Activated naive CD8-positive, alpha-beta T cell treated with anti-CD3 and anti-CD28 coated beads, Interleukin-2, amount 10 ng/mL, durations not matched to agents 7 days and 5 days (primary cell): ENCODE measurements at regions not wholly inside any gene's neighbourhood (a gene's known extent, or its start where the extent isn't known, plus 50 kb on each side); places are given as distances from the start of the nearest gene placed in this dataset.
"Not testable (repeated sequence)": the region's sequence is repeated elsewhere in the genome, so short reads cannot be mapped to it uniquely, and the experiment has no call there.

Experiments used
- ATAC-seq: fragments of 150-1000 bp; cut with Tn5 transposase; one replicate; pipeline ENCODE4 v1.10.0; 2021; ENCODE audit warnings: low read depth, moderate library complexity
- POLR2A ChIA-PET: fragments of 350-600 bp; sonication (Branson Sonifier 250); formaldehyde crosslinking; loops from one replicate; lab custom pipeline; 2021; ENCODE audit warnings: antibody characterized with exemption; lab: Charles Lee
- DNase-seq: peaks from one replicate; pipeline ENCODE4 v3.0.0; 2021
- H3K27ac Mint-ChIP-seq: one replicate; pipeline ENCODE4 v1.8.0; 2022; ENCODE audit warnings: mild to moderate bottlenecking, mixed read lengths
- H3K27me3 Mint-ChIP-seq: one replicate; pipeline ENCODE4 v1.8.0; 2022; ENCODE audit warnings: mild to moderate bottlenecking, moderate library complexity, mixed read lengths
- H3K36me3 Mint-ChIP-seq: one replicate; pipeline ENCODE4 v1.8.0; 2021; ENCODE audit warnings: mild to moderate bottlenecking, mixed read lengths
- H3K4me1 Mint-ChIP-seq: one replicate; pipeline ENCODE4 v1.8.0; 2021; ENCODE audit warnings: mixed read lengths
- H3K4me3 Mint-ChIP-seq: one replicate; pipeline ENCODE4 v1.8.0; 2022; ENCODE audit warnings: mild to moderate bottlenecking, moderate library complexity, mixed read lengths
- H3K9me3 Mint-ChIP-seq: one replicate; pipeline ENCODE4 v1.8.0; 2021; ENCODE audit warnings: mixed read lengths

GRCh38 chrX:40880712-40881111, 145.4 kb upstream of the MED14 start:
- no peak overlapping the region for H3K27ac Mint-ChIP-seq
- H3K9me3 Mint-ChIP-seq, result no peaks in the 10 kb centered on the region
- no peaks in the 10 kb centered on the region for H3K27me3 Mint-ChIP-seq
- ATAC-seq (no peak), DNase-seq (no peak)
- POLR2A ChIA-PET, result no interaction called here
- no peak overlapping the region for H3K4me3 Mint-ChIP-seq
- no peaks in the 10 kb centered on the region for H3K36me3 Mint-ChIP-seq
- H3K4me1 Mint-ChIP-seq, result no peaks in the 10 kb centered on the region

GRCh38 chrX:40883021-40883619, 147.8 kb upstream of the MED14 start:
- peaks cover 2% of the 10 kb centered on the region for H3K4me1 Mint-ChIP-seq
- ATAC-seq (no peak), DNase-seq (no peak)
- H3K9me3 Mint-ChIP-seq, result no peaks in the 10 kb centered on the region
- H3K4me3 Mint-ChIP-seq, result no peak overlapping the region
- no peak overlapping the region for H3K27ac Mint-ChIP-seq
- no peaks in the 10 kb centered on the region for H3K36me3 Mint-ChIP-seq
- H3K27me3 Mint-ChIP-seq, result no peaks in the 10 kb centered on the region
- POLR2A ChIA-PET, result no interaction called here

GRCh38 chrX:40885989-40886388, 150.6 kb upstream of the MED14 start:
- DNase-seq (no peak), ATAC-seq (no peak)
- H3K27ac Mint-ChIP-seq, result no peak overlapping the region
- POLR2A ChIA-PET, result no interaction called here
- H3K27me3 Mint-ChIP-seq, result no peaks in the 10 kb centered on the region
- H3K36me3 Mint-ChIP-seq, result no peaks in the 10 kb centered on the region
- no peaks in the 10 kb centered on the region for H3K9me3 Mint-ChIP-seq
- H3K4me3 Mint-ChIP-seq, result no peak overlapping the region
- H3K4me1 Mint-ChIP-seq, result peaks cover 4% of the 10 kb centered on the region

GRCh38 chrX:40887476-40887875, 152.1 kb upstream of the MED14 start:
- no peaks in the 10 kb centered on the region for H3K36me3 Mint-ChIP-seq
- H3K27me3 Mint-ChIP-seq, result no peaks in the 10 kb centered on the region
- POLR2A ChIA-PET, result no interaction called here
- ATAC-seq, result no peak
- no peak overlapping the region for H3K27ac Mint-ChIP-seq
- H3K9me3 Mint-ChIP-seq, result peaks cover 3% of the 10 kb centered on the region
- peaks cover 4% of the 10 kb centered on the region for H3K4me1 Mint-ChIP-seq
- H3K4me3 Mint-ChIP-seq, result no peak overlapping the region
- no peak for DNase-seq

- ATAC-seq, result no peak
These were observed 156.5 kb upstream of the MED14 start for GRCh38 chrX:40891798-40892197.

GRCh38 chrX:40893251-40893910, 158.0 kb upstream of the MED14 start:
- H3K4me3 Mint-ChIP-seq, result no peak overlapping the region
- no peaks in the 10 kb centered on the region for H3K27me3 Mint-ChIP-seq
- no peaks in the 10 kb centered on the region for H3K36me3 Mint-ChIP-seq
- ATAC-seq, result no peak
- peaks cover 2% of the 10 kb centered on the region for H3K4me1 Mint-ChIP-seq
- H3K27ac Mint-ChIP-seq, result no peak overlapping the region
- DNase-seq, result no peak
- POLR2A ChIA-PET, result no interaction called here
- H3K9me3 Mint-ChIP-seq, result peaks cover 3% of the 10 kb centered on the region

More at GRCh38 chrX:40891798-40892197, 156.5 kb upstream of the MED14 start:
- DNase-seq, result no peak
- POLR2A ChIA-PET, result no interaction called here
- Mint-ChIP-seq H3K9me3 (peaks cover 3% of the 10 kb centered on the region), H3K4me3 (no peak overlapping the region), H3K4me1 (peaks cover 4% of the 10 kb centered on the region), H3K36me3 (no peaks in the 10 kb centered on the region), H3K27ac (no peak overlapping the region), H3K27me3 (no peaks in the 10 kb centered on the region)

GRCh38 chrX:40895246-40895645, 159.9 kb upstream of the MED14 start:
- no peak for ATAC-seq
- POLR2A ChIA-PET, result no interaction called here
- no peak overlapping the region for H3K4me3 Mint-ChIP-seq

GRCh38 chrX:40897718-40898270, 162.5 kb upstream of the MED14 start:
- H3K4me3 Mint-ChIP-seq, result no peak overlapping the region
- DNase-seq (no peak), ATAC-seq (no peak)
- H3K27me3 Mint-ChIP-seq, result no peaks in the 10 kb centered on the region
- H3K27ac Mint-ChIP-seq, result no peak overlapping the region
- no peaks in the 10 kb centered on the region for H3K36me3 Mint-ChIP-seq
- POLR2A ChIA-PET, result no interaction called here
- H3K4me1 Mint-ChIP-seq, result no peaks in the 10 kb centered on the region
- H3K9me3 Mint-ChIP-seq, result no peaks in the 10 kb centered on the region

More at GRCh38 chrX:40895246-40895645, 159.9 kb upstream of the MED14 start:
- Mint-ChIP-seq H3K36me3 (no peaks in the 10 kb centered on the region), H3K4me1 (no peaks in the 10 kb centered on the region), H3K27me3 (no peaks in the 10 kb centered on the region), H3K27ac (no peak overlapping the region), H3K9me3 (peaks cover 3% of the 10 kb centered on the region)
- DNase-seq, result no peak

GRCh38 chrX:40904739-40905138, 169.4 kb upstream of the MED14 start:
- H3K4me1 Mint-ChIP-seq, H3K27ac Mint-ChIP-seq, DNase-seq, H3K27me3 Mint-ChIP-seq, ATAC-seq, POLR2A ChIA-PET, H3K4me3 Mint-ChIP-seq, H3K9me3 Mint-ChIP-seq, H3K36me3 Mint-ChIP-seq: not testable (repeated sequence)

GRCh38 chrX:40908026-40908425, 172.7 kb upstream of the MED14 start:
- ATAC-seq, result no peak
- Mint-ChIP-seq H3K4me3 (no peak overlapping the region), H3K9me3 (no peaks in the 10 kb centered on the region), H3K4me1 (no peaks in the 10 kb centered on the region), H3K27me3 (no peaks in the 10 kb centered on the region), H3K36me3 (no peaks in the 10 kb centered on the region), H3K27ac (no peak overlapping the region)
- DNase-seq, result no peak
- POLR2A ChIA-PET, result no interaction called here

- Mint-ChIP-seq H3K27ac (no peak overlapping the region), H3K36me3 (no peaks in the 10 kb centered on the region), H3K4me1 (no peaks in the 10 kb centered on the region), H3K9me3 (no peaks in the 10 kb centered on the region), H3K4me3 (no peak overlapping the region), H3K27me3 (no peaks in the 10 kb centered on the region)
- DNase-seq (no peak), ATAC-seq (no peak)
- POLR2A ChIA-PET, result no interaction called here
These were observed 173.6 kb upstream of the MED14 start for GRCh38 chrX:40908857-40909475.

GRCh38 chrX:40912166-40912565, 173.1 kb upstream of the USP9X start:
- H3K4me1 Mint-ChIP-seq, result no peaks in the 10 kb centered on the region
- DNase-seq, result no peak
- no peak for ATAC-seq
- no peak overlapping the region for H3K27ac Mint-ChIP-seq
- H3K4me3 Mint-ChIP-seq, result no peak overlapping the region
- no peaks in the 10 kb centered on the region for H3K9me3 Mint-ChIP-seq
- POLR2A ChIA-PET, result no interaction called here
- no peaks in the 10 kb centered on the region for H3K36me3 Mint-ChIP-seq
- no peaks in the 10 kb centered on the region for H3K27me3 Mint-ChIP-seq

GRCh38 chrX:40912576-40912975, 172.7 kb upstream of the USP9X start:
- Mint-ChIP-seq H3K4me1 (no peaks in the 10 kb centered on the region), H3K4me3 (no peak overlapping the region), H3K9me3 (no peaks in the 10 kb centered on the region), H3K27ac (no peak overlapping the region), H3K27me3 (no peaks in the 10 kb centered on the region), H3K36me3 (no peaks in the 10 kb centered on the region)
- ATAC-seq, result no peak
- POLR2A ChIA-PET, result no interaction called here
- no peak for DNase-seq

GRCh38 chrX:40920351-40920750, 164.9 kb upstream of the USP9X start:
- peaks cover 4% of the 10 kb centered on the region for H3K9me3 Mint-ChIP-seq
- no peak for DNase-seq
- POLR2A ChIA-PET, result no interaction called here
- H3K27me3 Mint-ChIP-seq, result no peaks in the 10 kb centered on the region
- H3K4me1 Mint-ChIP-seq, result no peaks in the 10 kb centered on the region
- H3K36me3 Mint-ChIP-seq, result peaks cover 3% of the 10 kb centered on the region
- no peak for ATAC-seq
- no peak overlapping the region for H3K4me3 Mint-ChIP-seq
- H3K27ac Mint-ChIP-seq, result no peak overlapping the region
